ENCODE measurements at regions not wholly inside any gene's neighbourhood (a gene's known extent, or its start where the extent isn't known, plus 50 kb on each side); places are given as distances from the start of the nearest gene placed in this dataset.

DNA sequence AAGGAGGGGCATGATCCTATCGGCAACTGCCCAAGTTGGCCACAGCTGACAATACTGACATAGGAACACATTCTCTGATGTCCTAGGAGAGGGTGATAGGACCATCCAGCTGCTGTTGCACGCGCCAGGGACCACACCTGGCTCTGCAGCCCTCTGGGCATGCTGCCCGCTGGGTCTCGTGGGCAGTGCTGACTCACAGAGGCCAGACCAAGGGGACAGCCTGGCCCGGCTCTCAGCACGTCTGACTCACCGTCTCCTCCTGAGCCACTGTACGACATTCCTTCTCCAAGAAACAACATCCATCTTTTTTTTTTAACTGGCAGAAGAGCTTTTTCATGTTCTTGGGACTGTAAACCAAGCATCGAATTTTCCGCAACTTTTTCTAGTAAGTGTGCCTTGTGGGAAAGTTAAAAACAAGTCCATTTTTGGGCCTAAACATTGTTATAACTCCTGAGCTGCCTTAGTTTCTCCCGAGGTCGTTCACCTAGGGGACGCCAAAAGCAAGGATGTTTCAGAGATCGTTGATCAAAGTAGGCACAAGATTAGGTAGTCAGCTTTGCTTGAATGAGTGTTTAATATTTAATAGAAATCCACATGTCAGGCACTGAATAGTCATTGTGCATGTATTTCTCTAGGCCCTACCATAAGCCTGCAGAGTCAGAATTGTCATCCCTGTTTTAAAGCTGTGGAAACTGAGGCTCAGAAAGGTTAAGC lies 100.3 kb downstream of the TTC32 start:
- TF ChIP-seq FOXK2 (IDR thresholded peaks at IDR 0.05) (no peak), L3MBTL2 (conservative IDR thresholded peaks at IDR 0.05) (no peak)
